IPS DF 6.9 (cell line): ENCODE measurements at regions not wholly inside any gene's neighbourhood (a gene's known extent, or its start where the extent isn't known, plus 50 kb on each side); places are given as distances from the start of the nearest gene placed in this dataset.

ENCODE experiments used
- DNase-seq: peaks from one replicate; pipeline ENCODE4 v3.0.0-alpha.2; 2013; ENCODE audit warnings: low read depth, low spot score
- H3K27ac ChIP-seq: one replicate; pipeline ENCODE4 v1.5.1; 2013; ENCODE audit warnings: low read length, control low read depth
- H3K27me3 ChIP-seq: 2 replicates; pipeline ENCODE4 v1.6.1; 2013; ENCODE audit warnings: mild to moderate bottlenecking, low read length; ENCODE audit not compliant: control insufficient read depth, insufficient read depth
- H3K36me3 ChIP-seq: 2 replicates; pipeline ENCODE4 v1.6.1; 2013; ENCODE audit warnings: low read length; ENCODE audit not compliant: control insufficient read depth, insufficient read depth
- H3K4me1 ChIP-seq: 2 replicates; pipeline ENCODE4 v1.6.1; 2013; ENCODE audit warnings: low read length; ENCODE audit not compliant: control insufficient read depth, insufficient read depth
- H3K4me3 ChIP-seq: 2 replicates; pipeline ENCODE4 v1.5.1; 2013; ENCODE audit warnings: mild to moderate bottlenecking, low read length
- H3K9me3 ChIP-seq: 2 replicates; pipeline ENCODE4 v1.6.1; 2013; ENCODE audit warnings: low read length, inconsistent platforms; ENCODE audit not compliant: control insufficient read depth, insufficient read depth
- WGBS: extraction: QIAGEN DNeasy Blood & Tissue Kit; methylation state at CpG from one replicate; pipeline ENCODE4 v1.1.7; 2013; ENCODE audit warnings: mixed read lengths, missing lambda C conversion rate; ENCODE audit not compliant: insufficient read length, insufficient coverage; 5-methylcytosine and 5-hydroxymethylcytosine counted together

- no CpG with 5 or more reads among the region's 5 CpGs for WGBS
- Histone ChIP-seq H3K27ac (no peak overlapping the region), H3K27me3 (no peaks in the 10 kb centered on the region), H3K9me3 (no peaks in the 10 kb centered on the region), H3K4me3 (no peak overlapping the region), H3K4me1 (no peaks in the 10 kb centered on the region), H3K36me3 (no peaks in the 10 kb centered on the region)
- no peak for DNase-seq
Observed at GRCh38 chr11:80451105-80451504, 1010.3 kb upstream of the TENM4 start.

DNA sequence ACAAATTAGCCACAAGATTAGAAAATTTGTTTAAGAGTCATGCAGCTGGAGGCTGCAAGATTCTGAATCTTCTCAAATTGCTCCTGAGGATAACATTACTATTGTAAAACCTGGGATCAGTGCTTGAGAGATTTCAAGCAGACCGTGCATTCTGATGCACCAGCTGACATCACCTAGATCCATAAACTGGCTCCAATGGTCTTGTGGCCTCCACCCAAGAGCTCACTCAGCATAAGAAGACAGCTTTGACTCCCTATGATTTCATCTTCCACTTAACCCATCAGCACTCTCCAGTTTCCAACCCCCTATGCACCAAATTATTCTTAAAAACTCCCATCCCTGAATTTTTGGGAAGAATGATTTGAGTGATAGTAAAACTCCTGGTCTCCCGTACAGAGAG is 1007.9 kb upstream of the TENM4 start:
- DNase-seq = no peak
- H3K27ac ChIP-seq = no peak overlapping the region
- no peaks in the 10 kb centered on the region for H3K36me3 ChIP-seq
- no peaks in the 10 kb centered on the region for H3K27me3 ChIP-seq
- no CpG with 5 or more reads among the region's 2 CpGs for WGBS
- no peak overlapping the region for H3K4me3 ChIP-seq
- no peaks in the 10 kb centered on the region for H3K9me3 ChIP-seq
- H3K4me1 ChIP-seq = no peaks in the 10 kb centered on the region

DNA sequence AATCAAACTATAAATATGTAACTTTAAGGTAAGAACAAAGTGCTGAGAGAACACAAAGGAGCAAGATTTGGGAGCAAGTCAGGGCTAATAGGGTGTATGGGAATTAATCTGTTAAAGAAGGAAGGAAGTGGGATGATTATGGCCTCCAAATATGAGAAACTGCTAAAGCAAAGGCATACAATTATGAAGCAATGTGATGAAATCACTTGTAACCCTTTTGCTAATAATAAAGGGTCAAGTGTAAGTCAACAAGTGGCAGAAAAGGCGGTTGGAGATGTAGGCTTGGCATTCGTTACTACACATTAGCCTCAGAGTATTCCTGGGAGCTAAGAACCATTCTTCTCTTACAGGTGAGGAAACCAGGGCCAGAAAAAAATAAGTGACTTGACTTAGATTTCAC is 1002.3 kb upstream of the TENM4 start:
- no peak overlapping the region for H3K4me3 ChIP-seq
- H3K27me3 ChIP-seq = no peaks in the 10 kb centered on the region
- no peaks in the 10 kb centered on the region for H3K9me3 ChIP-seq
- WGBS = no CpG with 5 or more reads among the region's 2 CpGs
- H3K27ac ChIP-seq = no peak overlapping the region
- no peaks in the 10 kb centered on the region for H3K4me1 ChIP-seq
- no peak for DNase-seq
- H3K36me3 ChIP-seq = no peaks in the 10 kb centered on the region

GRCh38 chr11:80441821-80442220 is 1001.0 kb upstream of the TENM4 start:
- Histone ChIP-seq H3K27ac (no peak overlapping the region), H3K36me3 (no peaks in the 10 kb centered on the region), H3K4me3 (no peak overlapping the region), H3K4me1 (no peaks in the 10 kb centered on the region), H3K9me3 (no peaks in the 10 kb centered on the region), H3K27me3 (no peaks in the 10 kb centered on the region)
- WGBS = no CpG with 5 or more reads among the region's 3 CpGs
- no peak for DNase-seq

GRCh38 chr11:80440835-80441234 is 1000.0 kb upstream of the TENM4 start:
- H3K9me3 ChIP-seq = no peaks in the 10 kb centered on the region
- H3K4me1 ChIP-seq = no peaks in the 10 kb centered on the region
- DNase-seq = no peak
- WGBS = no CpG with 5 or more reads among the region's 4 CpGs
- H3K27ac ChIP-seq = no peak overlapping the region
- no peak overlapping the region for H3K4me3 ChIP-seq
- no peaks in the 10 kb centered on the region for H3K36me3 ChIP-seq
- no peaks in the 10 kb centered on the region for H3K27me3 ChIP-seq

DNA sequence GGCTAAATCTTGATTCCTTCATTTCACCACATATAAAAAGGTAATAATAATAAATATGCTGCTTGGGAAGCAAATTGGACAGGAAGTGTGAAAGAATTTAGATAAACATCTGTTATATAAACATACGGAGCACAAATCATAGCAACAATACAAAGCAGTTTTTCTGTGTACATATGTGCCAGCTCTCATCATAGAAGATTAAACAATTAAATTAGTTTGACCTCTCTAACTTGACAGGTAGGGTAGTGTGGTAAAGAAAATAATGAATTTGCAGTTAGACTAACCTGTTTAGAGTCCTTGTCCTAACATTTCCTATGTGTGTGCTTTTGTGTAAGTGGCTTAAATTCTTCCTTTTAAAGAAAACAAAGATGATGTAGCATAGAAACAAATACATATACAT is 995.7 kb upstream of the TENM4 start:
- Histone ChIP-seq H3K27me3 (no peaks in the 10 kb centered on the region), H3K27ac (no peak overlapping the region), H3K4me3 (no peak overlapping the region), H3K36me3 (no peaks in the 10 kb centered on the region), H3K4me1 (no peaks in the 10 kb centered on the region), H3K9me3 (no peaks in the 10 kb centered on the region)
- no peak for DNase-seq
- no CpG with 5 or more reads among the region's 1 CpG for WGBS

GRCh38 chr11:80435345-80435744 is 994.5 kb upstream of the TENM4 start:
- H3K9me3 ChIP-seq = no peaks in the 10 kb centered on the region
- no peak overlapping the region for H3K4me3 ChIP-seq
- H3K36me3 ChIP-seq = no peaks in the 10 kb centered on the region
- no peak overlapping the region for H3K27ac ChIP-seq
- DNase-seq = no peak
- no peaks in the 10 kb centered on the region for H3K4me1 ChIP-seq
- no peaks in the 10 kb centered on the region for H3K27me3 ChIP-seq

GRCh38 chr11:80432057-80432456 is 991.2 kb upstream of the TENM4 start:
- Histone ChIP-seq H3K4me3 (no peak overlapping the region), H3K4me1 (no peaks in the 10 kb centered on the region), H3K27ac (no peak overlapping the region), H3K9me3 (no peaks in the 10 kb centered on the region), H3K36me3 (no peaks in the 10 kb centered on the region), H3K27me3 (no peaks in the 10 kb centered on the region)
- WGBS = no CpG with 5 or more reads among the region's 2 CpGs
- no peak for DNase-seq

DNA sequence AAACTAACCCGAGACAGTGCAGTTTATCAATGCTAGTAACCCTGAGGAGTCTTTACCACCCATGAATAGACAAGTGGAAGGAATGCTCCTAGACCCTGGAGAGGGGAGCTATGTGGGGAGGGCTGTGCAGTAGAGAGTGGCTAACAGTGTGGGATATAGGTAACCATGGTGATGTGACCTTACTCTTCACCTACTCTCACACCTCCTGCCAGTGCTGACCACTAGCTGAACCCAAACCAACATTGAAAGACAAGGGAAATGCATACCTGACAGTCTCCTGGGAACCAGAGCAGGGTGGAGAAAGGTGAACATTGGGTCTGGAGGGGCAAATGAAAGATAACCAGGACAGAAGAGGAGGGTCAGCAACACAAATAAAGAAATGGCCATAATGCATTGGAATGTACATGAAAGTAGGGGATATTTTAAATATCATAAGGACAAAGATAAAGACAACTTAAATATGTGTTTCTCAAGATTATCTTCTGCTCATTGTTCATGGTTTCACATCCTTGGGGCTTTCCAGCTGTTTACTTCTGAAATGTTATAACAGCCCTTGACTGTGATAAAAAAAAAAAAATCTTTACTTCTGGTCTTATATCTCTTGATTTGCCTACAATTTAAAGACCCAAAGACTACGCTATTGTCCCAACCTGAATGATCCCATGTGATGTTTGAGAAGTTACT is 983.3 kb upstream of the TENM4 start:
- DNase-seq = no peak
- peaks cover 2% of the 10 kb centered on the region; the same call in 1 of the 2 replicates for H3K4me1 ChIP-seq
- no CpG with 5 or more reads among the region's 2 CpGs for WGBS

GRCh38 chr11:80420374-80420773 is 979.5 kb upstream of the TENM4 start:
- H3K27ac ChIP-seq = no peak overlapping the region
- H3K27me3 ChIP-seq = no peaks in the 10 kb centered on the region
- no peak overlapping the region for H3K4me3 ChIP-seq
- no peak for DNase-seq
- no peaks in the 10 kb centered on the region for H3K36me3 ChIP-seq
- no peaks in the 10 kb centered on the region for H3K9me3 ChIP-seq
- WGBS = no CpG with 5 or more reads among the region's 1 CpG
- peaks cover 2% of the 10 kb centered on the region; the same call in 1 of the 2 replicates for H3K4me1 ChIP-seq

More for the DNA sequence above, 983.3 kb upstream of the TENM4 start:
- Histone ChIP-seq H3K27ac (no peak overlapping the region), H3K9me3 (no peaks in the 10 kb centered on the region), H3K36me3 (no peaks in the 10 kb centered on the region), H3K4me3 (no peak overlapping the region), H3K27me3 (no peaks in the 10 kb centered on the region)

DNA sequence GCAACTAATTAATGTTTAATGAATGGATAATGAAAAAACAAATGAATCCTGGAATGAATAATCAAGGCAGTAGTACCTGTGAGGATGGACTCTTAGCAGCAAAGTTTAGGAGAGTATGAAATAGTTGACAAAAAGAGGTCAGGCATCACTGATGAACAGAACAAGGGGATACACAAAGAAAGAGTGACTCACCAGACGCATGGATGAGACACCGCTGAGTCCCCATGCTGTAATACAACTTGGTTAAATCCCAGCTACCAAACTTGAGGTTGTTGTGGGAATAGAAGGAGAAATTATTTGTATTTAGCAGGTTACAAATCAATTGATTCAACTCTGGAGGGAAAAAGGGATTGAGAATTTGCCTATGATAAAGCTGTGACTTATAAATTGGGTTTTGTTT is 976.9 kb upstream of the TENM4 start:
- Histone ChIP-seq H3K36me3 (no peaks in the 10 kb centered on the region), H3K27ac (no peak overlapping the region), H3K4me3 (no peak overlapping the region), H3K27me3 (no peaks in the 10 kb centered on the region), H3K9me3 (no peaks in the 10 kb centered on the region), H3K4me1 (no peaks in the 10 kb centered on the region; the same call in 1 of the 2 replicates)
- no peak for DNase-seq
- no CpG with 5 or more reads among the region's 2 CpGs for WGBS
